Activated naive CD4-positive, alpha-beta T cell treated with anti-CD3 and anti-CD28 coated beads, Interleukin-2, amount 50 U/mL, for 72 hours (primary cell): ENCODE measurements at regions not wholly inside any gene's neighbourhood (a gene's known extent, or its start where the extent isn't known, plus 50 kb on each side); places are given as distances from the start of the nearest gene placed in this dataset.

Source experiments
- ATAC-seq, 2 donors: fragments of 150-1000 bp; cut with Tn5 transposase; 2 replicates each; pipeline ENCODE4 v1.10.0; 2021; ENCODE audit warnings: mild to moderate bottlenecking in 2 of 2, moderate library complexity in 2 of 2
- DNase-seq, 2 donors: peaks; one replicate each; pipeline ENCODE4 v3.0.0; 2021 to 2022; ENCODE audit warnings: low spot score in 2 of 2
- H3K27ac Mint-ChIP-seq, 2 donors: one replicate each; pipeline ENCODE4 v1.8.0; 2022; ENCODE audit warnings: mild to moderate bottlenecking in 2 of 2, mixed read lengths in 2 of 2
- H3K36me3 Mint-ChIP-seq, 2 donors: one replicate each; pipeline ENCODE4 v1.8.0; 2022; ENCODE audit warnings: mixed read lengths in 2 of 2
- H3K9me3 Mint-ChIP-seq, 2 donors: one replicate each; pipeline ENCODE4 v1.8.0; 2022; ENCODE audit warnings: mixed read lengths in 2 of 2

- Mint-ChIP-seq H3K9me3 (no peaks in the 10 kb centered on the region), H3K36me3 (no peaks in the 10 kb centered on the region), H3K27ac (peak overlapping the region; percentile 12 to 13)
- DNase-seq (peak; percentile 41 to 54), ATAC-seq (peak; percentile 85 to 95)
These were observed 183.4 kb upstream of the TOPAZ1 start for GRCh38 chr3:44058022-44058867.

GRCh38 chr3:44058868-44059203, 182.8 kb upstream of the TOPAZ1 start:
- no peaks in the 10 kb centered on the region for H3K9me3 Mint-ChIP-seq
- DNase-seq (no peak), ATAC-seq (peak in 1 of 2 donors; percentile 34)
- no peak overlapping the region for H3K27ac Mint-ChIP-seq
- H3K36me3 Mint-ChIP-seq = no peaks in the 10 kb centered on the region

GRCh38 chr3:44060164-44060563, 181.5 kb upstream of the TOPAZ1 start:
- H3K27ac Mint-ChIP-seq = no peak overlapping the region
- H3K9me3 Mint-ChIP-seq = no peaks in the 10 kb centered on the region
- no peaks in the 10 kb centered on the region for H3K36me3 Mint-ChIP-seq
- DNase-seq (no peak), ATAC-seq (no peak)

- no peak for DNase-seq
- Mint-ChIP-seq H3K36me3 (no peaks in the 10 kb centered on the region), H3K27ac (no peak overlapping the region), H3K9me3 (no peaks in the 10 kb centered on the region)
- no peak for ATAC-seq
These were observed 180.4 kb upstream of the TOPAZ1 start for GRCh38 chr3:44061268-44061667.

GRCh38 chr3:44061961-44062360, 179.7 kb upstream of the TOPAZ1 start:
- DNase-seq (no peak), ATAC-seq (no peak)
- H3K9me3 Mint-ChIP-seq = no peaks in the 10 kb centered on the region
- H3K27ac Mint-ChIP-seq = no peak overlapping the region
- H3K36me3 Mint-ChIP-seq = no peaks in the 10 kb centered on the region

GRCh38 chr3:44065311-44066094, 176.2 kb upstream of the TOPAZ1 start:
- Mint-ChIP-seq H3K36me3 (no peaks in the 10 kb centered on the region), H3K9me3 (no peaks in the 10 kb centered on the region)

GRCh38 chr3:44066806-44067205, 174.9 kb upstream of the TOPAZ1 start:
- ATAC-seq (no peak), DNase-seq (no peak)
- Mint-ChIP-seq H3K36me3 (no peaks in the 10 kb centered on the region), H3K9me3 (no peaks in the 10 kb centered on the region), H3K27ac (no peak overlapping the region)

More at GRCh38 chr3:44065311-44066094, 176.2 kb upstream of the TOPAZ1 start:
- no peak for ATAC-seq
- no peak for DNase-seq
- no peak overlapping the region for H3K27ac Mint-ChIP-seq

GRCh38 chr3:44067431-44067830, 174.3 kb upstream of the TOPAZ1 start:
- no peak for DNase-seq
- Mint-ChIP-seq H3K36me3 (no peaks in the 10 kb centered on the region), H3K27ac (no peak overlapping the region), H3K9me3 (no peaks in the 10 kb centered on the region)
- no peak for ATAC-seq

- no peak for ATAC-seq
- Mint-ChIP-seq H3K9me3 (no peaks in the 10 kb centered on the region), H3K36me3 (no peaks in the 10 kb centered on the region), H3K27ac (no peak overlapping the region)
- DNase-seq = no peak
These were observed 172.9 kb upstream of the TOPAZ1 start for GRCh38 chr3:44068753-44069152.

- no peak for DNase-seq
- peak; percentile 29 to 75 for ATAC-seq
- H3K27ac Mint-ChIP-seq = no peak overlapping the region
- no peaks in the 10 kb centered on the region for H3K9me3 Mint-ChIP-seq
- no peaks in the 10 kb centered on the region for H3K36me3 Mint-ChIP-seq
These were observed 172.4 kb upstream of the TOPAZ1 start for GRCh38 chr3:44069276-44069675.

- no peaks in the 10 kb centered on the region for H3K9me3 Mint-ChIP-seq
- H3K27ac Mint-ChIP-seq = no peak overlapping the region
- DNase-seq (no peak), ATAC-seq (no peak)
- no peaks in the 10 kb centered on the region for H3K36me3 Mint-ChIP-seq
These were observed 170.7 kb upstream of the TOPAZ1 start for GRCh38 chr3:44070841-44071546.

- ATAC-seq (no peak), DNase-seq (no peak)
- Mint-ChIP-seq H3K36me3 (no peaks in the 10 kb centered on the region), H3K9me3 (no peaks in the 10 kb centered on the region), H3K27ac (no peak overlapping the region)
These were observed 168.8 kb upstream of the TOPAZ1 start for GRCh38 chr3:44072601-44073540.

- no peaks in the 10 kb centered on the region for H3K36me3 Mint-ChIP-seq
- H3K9me3 Mint-ChIP-seq = no peaks in the 10 kb centered on the region
- H3K27ac Mint-ChIP-seq = no peak overlapping the region
- DNase-seq (no peak), ATAC-seq (no peak)
These were observed 167.5 kb upstream of the TOPAZ1 start for GRCh38 chr3:44074181-44074580.

- Mint-ChIP-seq H3K27ac (no peak overlapping the region), H3K9me3 (no peaks in the 10 kb centered on the region), H3K36me3 (no peaks in the 10 kb centered on the region)
- no peak for ATAC-seq
- no peak for DNase-seq
These were observed 165.4 kb upstream of the TOPAZ1 start for GRCh38 chr3:44076221-44076829.

GRCh38 chr3:44077267-44077666, 164.4 kb upstream of the TOPAZ1 start:
- H3K27ac Mint-ChIP-seq = peak overlapping the region in 1 of 2 donors; percentile 13
- DNase-seq = no peak
- no peak for ATAC-seq
- H3K9me3 Mint-ChIP-seq = no peaks in the 10 kb centered on the region
- no peaks in the 10 kb centered on the region for H3K36me3 Mint-ChIP-seq

- Mint-ChIP-seq H3K9me3 (no peaks in the 10 kb centered on the region), H3K27ac (no peak overlapping the region), H3K36me3 (no peaks in the 10 kb centered on the region)
- DNase-seq = no peak
- no peak for ATAC-seq
These were observed 162.8 kb upstream of the TOPAZ1 start for GRCh38 chr3:44078863-44079262.
